A549 (cell line): ENCODE measurements at regions not wholly inside any gene's neighbourhood (a gene's known extent, or its start where the extent isn't known, plus 50 kb on each side); places are given as distances from the start of the nearest gene placed in this dataset.

ENCODE experiments used
- ATAC-seq, 2 experiments: fragments of 200-7000 bp in 1 of 2; fragments of >200 bp in 1 of 2; cut with Nextera tagmentation in 1 of 2; cut with Tn5 transposase in 1 of 2; 3 replicates each; pipeline versions ENCODE4 v1.8.0 to v1.9.1; 2018 to 2020; ENCODE audit warnings: mild to moderate bottlenecking in 1 of 2, moderate library complexity in 1 of 2
- CTCF ChIA-PET: fragments of 300-600 bp; sonication (Branson Sonifier 250); formaldehyde crosslinking; extraction: SDS; loops from one replicate; lab custom pipeline; 2021; ENCODE audit warnings: antibody characterized with exemption, inconsistent platforms; lab: Yijun Ruan, JAX
- POLR2A ChIA-PET: fragments of 350-600 bp; formaldehyde crosslinking; extraction: SDS; loops from one replicate; lab custom pipeline; 2021; ENCODE audit warnings: antibody characterized with exemption, inconsistent platforms; lab: Yijun Ruan, JAX
- DNase-seq, 2 experiments: peaks; one replicate each; pipeline versions ENCODE4 v3.0.0 to v3.0.0-alpha.2; 2011 to 2016; ENCODE audit warnings: low read depth in 1 of 2, low spot score in 1 of 2
- FAIRE-seq: peaks from 2 replicates; lab custom pipeline; 2011; peaks lifted over from hg19 to GRCh38; lab: Jason Lieb, UNC
- H3K27ac ChIP-seq, 2 experiments: fragments of >200 bp; sonication (Bioruptor Twin); formaldehyde crosslinking; 3 replicates each; pipeline ENCODE4 v1.5.1; 2016 to 2017
- H3K4me1 ChIP-seq: fragments of >200 bp; sonication (Bioruptor Twin); formaldehyde crosslinking; 3 replicates; pipeline ENCODE4 v1.6.1; 2016
- H3K4me2 ChIP-seq: fragments of >200 bp; sonication (Bioruptor Twin); formaldehyde crosslinking; 3 replicates; pipeline ENCODE4 v1.6.1; 2016
- H3K4me3 ChIP-seq: fragments of >200 bp; sonication (Bioruptor Twin); formaldehyde crosslinking; 3 replicates; pipeline ENCODE4 v1.5.1; 2016
- H3K9me3 ChIP-seq: fragments of >200 bp; sonication (Bioruptor Twin); formaldehyde crosslinking; 3 replicates; pipeline ENCODE4 v1.6.1; 2016
- BCL3 ChIP-seq: fragments of >200 bp; sonication (Bioruptor Twin); formaldehyde crosslinking; IDR thresholded peaks from 3 replicates; pipeline ENCODE4 v1.6.1; 2016
- BHLHE40 ChIP-seq: IDR thresholded peaks from 2 replicates; pipeline ENCODE4 v1.6.1; 2012; ENCODE audit warnings: low read depth, low read length, inconsistent platforms
- CBX2 ChIP-seq: fragments of 200-600 bp; sonication (generic); IDR thresholded peaks from 2 replicates; pipeline ENCODE4 v1.6.1; 2016; ENCODE audit warnings: low read depth, mild to moderate bottlenecking, borderline replicate concordance
- CBX8 ChIP-seq: fragments of 200-600 bp; sonication (generic); IDR thresholded peaks from 2 replicates; pipeline ENCODE4 v1.6.1; 2016
- CHD4 ChIP-seq: fragments of 200-600 bp; sonication (generic); IDR thresholded peaks from 2 replicates; pipeline ENCODE4 v1.6.1; 2016; ENCODE audit warnings: antibody characterized with exemption, mild to moderate bottlenecking, borderline replicate concordance
- E2F6 ChIP-seq: IDR thresholded peaks from 2 replicates; pipeline ENCODE4 v1.6.1; 2012; ENCODE audit warnings: low read depth, borderline replicate concordance
- EHF ChIP-seq: fragments of 250-450 bp; sonication (Bioruptor Pico); IDR thresholded peaks from 2 replicates; pipeline ENCODE4 v1.5.0; 2020; ENCODE audit warnings: mild to moderate bottlenecking
- EHMT2 ChIP-seq: fragments of 200-600 bp; sonication (generic); IDR thresholded peaks from 2 replicates; pipeline ENCODE4 v1.6.1; 2016; ENCODE audit warnings: antibody characterized with exemption, low read depth, mild to moderate bottlenecking, moderate library complexity
- EP300 ChIP-seq, 2 experiments: fragments of >200 bp; sonication (Bioruptor Twin); formaldehyde crosslinking; IDR thresholded peaks; 2 replicates in 1 of 2; 3 replicates in 1 of 2; pipeline ENCODE4 v1.6.1; 2016 to 2017
- ESRRA ChIP-seq: fragments of 150-350 bp; IDR thresholded peaks from 2 replicates; pipeline ENCODE4 v1.6.1; 2014; ENCODE audit warnings: mild to moderate bottlenecking, low read length, borderline replicate concordance
- FOSL2 ChIP-seq, 2 experiments: fragments of 450-650 bp in 1 of 2; fragments of >200 bp in 1 of 2; sonication (Bioruptor Twin) in 1 of 2; formaldehyde crosslinking; IDR thresholded peaks; 2 replicates each; pipeline versions ENCODE4 v1.5.0 to v1.6.1; 2016 to 2020; ENCODE audit warnings: mild to moderate bottlenecking in 1 of 2, moderate library complexity in 1 of 2
- HES2 ChIP-seq: fragments of >200 bp; sonication (Bioruptor Twin); formaldehyde crosslinking; IDR thresholded peaks from 2 replicates; pipeline ENCODE4 v1.6.1; 2016
- HEYL ChIP-seq: fragments of 250-450 bp; sonication (Bioruptor Pico); IDR thresholded peaks from 2 replicates; pipeline ENCODE4 v1.8.0; 2021; ENCODE audit warnings: mild to moderate bottlenecking, moderate library complexity
- HOXA7 ChIP-seq: fragments of 250-450 bp; sonication (Bioruptor Pico); IDR thresholded peaks from 2 replicates; pipeline ENCODE4 v1.5.0; 2020; ENCODE audit warnings: mild to moderate bottlenecking, moderate library complexity
- HOXB5 ChIP-seq: fragments of 250-450 bp; sonication (Bioruptor Pico); IDR thresholded peaks from 2 replicates; pipeline ENCODE4 v1.5.0; 2020; ENCODE audit warnings: mild to moderate bottlenecking, moderate library complexity
- KDM5A ChIP-seq: fragments of 200-600 bp; sonication (generic); IDR thresholded peaks from 2 replicates; pipeline ENCODE4 v1.6.1; 2016; ENCODE audit warnings: antibody characterized with exemption, mild to moderate bottlenecking
- MAFK ChIP-seq: fragments of 450-650 bp; IDR thresholded peaks from 2 replicates; pipeline ENCODE4 v1.6.1; 2014; ENCODE audit not compliant: partially characterized antibody
- MAZ ChIP-seq: fragments of 150-350 bp; IDR thresholded peaks from 2 replicates; pipeline ENCODE4 v1.6.1; 2014; ENCODE audit warnings: antibody characterized with exemption, low read depth, low read length, borderline replicate concordance
- NFE2L2 ChIP-seq: fragments of 150-350 bp; conservative IDR thresholded peaks from 2 replicates; pipeline ENCODE4 v1.6.1; 2014; ENCODE audit warnings: low read length
- POLR2A ChIP-seq: IDR thresholded peaks from 2 replicates; pipeline ENCODE4 v1.6.1; 2012; ENCODE audit warnings: mild to moderate bottlenecking, low read length
- RARB ChIP-seq: fragments of 250-450 bp; sonication (Bioruptor Pico); IDR thresholded peaks from 2 replicates; pipeline ENCODE4 v1.8.0; 2021; ENCODE audit warnings: mild to moderate bottlenecking, moderate library complexity
- REST ChIP-seq: fragments of 200-600 bp; sonication (generic); IDR thresholded peaks from 2 replicates; pipeline ENCODE4 v1.6.1; 2016; ENCODE audit warnings: antibody characterized with exemption, mild to moderate bottlenecking, moderate library complexity
- RFX5 ChIP-seq: fragments of 450-650 bp; IDR thresholded peaks from 2 replicates; pipeline ENCODE4 v1.7.1; 2014; ENCODE audit warnings: antibody characterized with exemption, mild to moderate bottlenecking, moderate library complexity
- RNF2 ChIP-seq: fragments of 200-600 bp; sonication (generic); IDR thresholded peaks from 2 replicates; pipeline ENCODE4 v1.6.1; 2016; ENCODE audit warnings: low read depth, mild to moderate bottlenecking, antibody characterized with exemption, moderate library complexity, borderline replicate concordance
- TP53 ChIP-seq: fragments of 250-450 bp; sonication (Bioruptor Pico); IDR thresholded peaks from 2 replicates; pipeline ENCODE4 v1.5.0; 2021; ENCODE audit warnings: mild to moderate bottlenecking, moderate library complexity
- ZFP36 ChIP-seq: fragments of 450-650 bp; IDR thresholded peaks from 2 replicates; pipeline ENCODE4 v1.6.1; 2014; ENCODE audit warnings: borderline replicate concordance; ENCODE audit not compliant: partially characterized antibody
- ZSCAN20 ChIP-seq: fragments of 250-450 bp; sonication (Bioruptor Pico); IDR thresholded peaks from 2 replicates; pipeline ENCODE4 v1.8.0; 2022; ENCODE audit warnings: mild to moderate bottlenecking, moderate library complexity
- WGBS: methylation state at CpG from one replicate; pipeline ENCODE4 v1.1.6; 2017; ENCODE audit errors: missing lambda C conversion rate; 5-methylcytosine and 5-hydroxymethylcytosine counted together

- TF ChIP-seq RNF2 (no peak), HES2 (no peak), POLR2A (no peak), REST (no peak), TP53 (CRISPR knock-in tag) (no peak), FOSL2 (IDR thresholded peaks at IDR 0.05) (no peak), FOSL2 (CRISPR knock-in tag; IDR thresholded peaks at IDR 0.05) (no peak), HEYL (CRISPR knock-in tag) (no peak), CBX2 (no peak), ESRRA (no peak), ZFP36 (no peak), HOXB5 (CRISPR knock-in tag) (no peak), EP300 (IDR thresholded peaks at IDR 0.05) (no peak), NFE2L2 (no peak)
- ATAC-seq (no peak), DNase-seq (no peak), FAIRE-seq (no peak)
- ChIA-PET POLR2A (no interaction called here), CTCF (interaction anchor here (0.7 to 2.8 kb wide), 4 partner anchors 10 to 851 kb away, joined by 3 to 10 read pairs (median 8); no protein-coding TSS in a partner anchor)
- no peaks in the 10 kb centered on the region for H3K4me1 ChIP-seq
- H3K27ac ChIP-seq: no peak overlapping the region
- no peaks in the 10 kb centered on the region for H3K9me3 ChIP-seq
- no peak overlapping the region for H3K4me3 ChIP-seq
- H3K4me2 ChIP-seq: no peak overlapping the region
- 81% methylated on average over 2 of the region's 2 CpGs for WGBS
Observed at GRCh38 chr1:68331117-68331865, 99.0 kb upstream of the WLS start.

- WGBS: 7% methylated on average over 2 of the region's 2 CpGs
- ATAC-seq (no peak), FAIRE-seq (no peak)
- no peak overlapping the region for H3K4me2 ChIP-seq
- POLR2A ChIA-PET: no interaction called here
- TF ChIP-seq HOXB5 (CRISPR knock-in tag): no peak
- no peak for TF ChIP-seq MAFK
- no peak for TF ChIP-seq HOXA7
- TF ChIP-seq TP53 (CRISPR knock-in tag): no peak
- TF ChIP-seq RARB (CRISPR knock-in tag): no peak
- no peak for TF ChIP-seq CBX8
- TF ChIP-seq E2F6: no peak
- no peak for TF ChIP-seq BCL3
- TF ChIP-seq KDM5A: no peak
- TF ChIP-seq MAZ: no peak
- no peak for TF ChIP-seq RFX5
- TF ChIP-seq RNF2: no peak
- TF ChIP-seq CHD4: no peak
- TF ChIP-seq EHF (CRISPR knock-in tag): no peak
- TF ChIP-seq EHMT2: no peak
- TF ChIP-seq BHLHE40: no peak
- no peak for TF ChIP-seq ZSCAN20 (CRISPR knock-in tag)
- TF ChIP-seq, all 56 proteins: peak for 0
- CTCF ChIA-PET: interaction anchor here (2.3 to 2.8 kb wide), 2 partner anchors 9 to 213 kb away, joined by 8 to 10 read pairs; no protein-coding TSS in a partner anchor
- H3K4me3 ChIP-seq: no peak overlapping the region
- DNase-seq: no peak
- H3K4me1 ChIP-seq: no peaks in the 10 kb centered on the region
- no peaks in the 10 kb centered on the region for H3K9me3 ChIP-seq
- no peak overlapping the region for H3K27ac ChIP-seq
Observed at GRCh38 chr1:68330391-68330790, 98.1 kb upstream of the WLS start.
